Body of pancreas (tissue), 4 donors: ENCODE measurements at regions not wholly inside any gene's neighbourhood (a gene's known extent, or its start where the extent isn't known, plus 50 kb on each side); places are given as distances from the start of the nearest gene placed in this dataset.

Experiments
- ATAC-seq: fragments of 150-250 bp; one replicate; pipeline ENCODE4 v1.9.1; 2016
- DNase-seq, 4 donors: peaks; one replicate each; pipeline ENCODE4 v3.0.0-alpha.2; 2019
- H3K27ac ChIP-seq, 4 donors: fragments of 200-600 bp; sonication (generic); 1 replicate in 3 of 4; 2 replicates in 1 of 4; pipeline versions ENCODE4 v1.5.1 to v1.6.1; 2016 to 2019; ENCODE audit warnings: mild to moderate bottlenecking in 1 of 4, mixed read lengths in 1 of 4, moderate library complexity in 1 of 4
- H3K27me3 ChIP-seq, 2 donors: fragments of 200-600 bp; sonication (generic); one replicate each; pipeline ENCODE4 v1.6.0; 2016; ENCODE audit warnings: mild to moderate bottlenecking in 1 of 2
- H3K36me3 ChIP-seq, 2 donors: fragments of 200-600 bp; sonication (generic); replicated peaks in 1 of 2; 2 replicates each; pipeline ENCODE4 v1.5.1; 2016; ENCODE audit warnings: low read depth in 2 of 2; ENCODE audit not compliant: insufficient read depth in 1 of 2
- H3K4me1 ChIP-seq: fragments of 200-600 bp; sonication (generic); one replicate; pipeline ENCODE4 v1.6.0; 2016
- H3K4me3 ChIP-seq, 2 donors: fragments of 200-600 bp; sonication (generic); 1 replicate in 1 of 2; 2 replicates in 1 of 2; pipeline ENCODE4 v1.5.1; 2016 to 2019
- H3K9me3 ChIP-seq, 3 donors: fragments of 200-600 bp; sonication (generic); 1 replicate in 2 of 3; 2 replicates in 1 of 3; pipeline ENCODE4 v1.5.1; 2016
- CTCF ChIP-seq, 7 experiments: fragments of 450-650 bp in 4 of 7; fragments of 200-600 bp in 3 of 7; sonication (generic) in 3 of 7; IDR thresholded peaks; one replicate each; pipeline ENCODE4 v1.5.1; 2016 to 2019; ENCODE audit warnings: antibody characterized with exemption in 7 of 7
- POLR2A ChIP-seq, 3 donors: fragments of 450-650 bp; IDR thresholded peaks; one replicate each; pipeline ENCODE4 v1.6.1; 2016; ENCODE audit warnings: antibody characterized with exemption in 3 of 3, mild to moderate bottlenecking in 2 of 3
- WGBS, 2 donors: methylation state at CpG; one replicate each; pipeline ENCODE4 v1.1.5; 2017; 5-methylcytosine and 5-hydroxymethylcytosine counted together
- intact Hi-C: fragments of 100-400 bp; cut with DNase I; formaldehyde crosslinking; loops from one replicate; pipeline ENCODE4 v1.15.1; 2023

GRCh38 chr4:128410037-128410436, 122.4 kb upstream of the PGRMC2 start:
- no peak for TF ChIP-seq CTCF (IDR thresholded peaks at IDR 0.05)
- no peak for TF ChIP-seq POLR2A (IDR thresholded peaks at IDR 0.05)
- H3K4me3 ChIP-seq: no peak overlapping the region
- 73 to 83% methylated on average over 5 of the region's 5 CpGs for WGBS, 2 donors
- no peak for DNase-seq
- no peaks in the 10 kb centered on the region for H3K36me3 ChIP-seq
- ATAC-seq: no peak
- no peak overlapping the region for H3K27ac ChIP-seq
- intact Hi-C loops: no loop called here
- no peaks in the 10 kb centered on the region for H3K4me1 ChIP-seq
- H3K27me3 ChIP-seq: no peaks in the 10 kb centered on the region
- no peaks in the 10 kb centered on the region for H3K9me3 ChIP-seq

- Histone ChIP-seq H3K4me3 (no peak overlapping the region), H3K36me3 (no peaks in the 10 kb centered on the region), H3K9me3 (no peaks in the 10 kb centered on the region), H3K27ac (no peak overlapping the region), H3K4me1 (no peaks in the 10 kb centered on the region), H3K27me3 (no peaks in the 10 kb centered on the region)
- ATAC-seq: no peak
- TF ChIP-seq CTCF (IDR thresholded peaks at IDR 0.05) (no peak), POLR2A (IDR thresholded peaks at IDR 0.05) (no peak)
- intact Hi-C loops: no loop called here
- 46 to 70% methylated on average over 2 of the region's 2 CpGs for WGBS, 2 donors
- no peak for DNase-seq
Observed at GRCh38 chr4:128403586-128403985, 116.0 kb upstream of the PGRMC2 start.

- intact Hi-C loops: no loop called here
- no peak for ATAC-seq
- Histone ChIP-seq H3K9me3 (no peaks in the 10 kb centered on the region), H3K36me3 (no peaks in the 10 kb centered on the region), H3K27ac (no peak overlapping the region), H3K27me3 (no peaks in the 10 kb centered on the region), H3K4me3 (no peak overlapping the region), H3K4me1 (peaks cover 11% of the 10 kb centered on the region)
- 81 to 92% methylated on average over 4 of the region's 4 CpGs for WGBS, 2 donors
- DNase-seq: no peak
- TF ChIP-seq CTCF (IDR thresholded peaks at IDR 0.05): no peak
- TF ChIP-seq POLR2A (IDR thresholded peaks at IDR 0.05): no peak
Observed at GRCh38 chr4:128394778-128395177, 107.2 kb upstream of the PGRMC2 start.

- H3K4me3 ChIP-seq: no peak overlapping the region
- ATAC-seq (peak; percentile 92), DNase-seq (no peak)
- no peaks in the 10 kb centered on the region for H3K36me3 ChIP-seq
- no peaks in the 10 kb centered on the region for H3K9me3 ChIP-seq
- intact Hi-C loops: no loop called here
- peaks cover 12% of the 10 kb centered on the region for H3K4me1 ChIP-seq
- H3K27ac ChIP-seq: peak overlapping the region; percentile 47 to 73 (median 55)
- 35 to 38% methylated on average over 6 of the region's 6 CpGs for WGBS, 2 donors
- TF ChIP-seq CTCF (IDR thresholded peaks at IDR 0.05) (no peak), POLR2A (IDR thresholded peaks at IDR 0.05) (no peak)
- no peaks in the 10 kb centered on the region for H3K27me3 ChIP-seq
Observed at GRCh38 chr4:128393101-128393704, 105.6 kb upstream of the PGRMC2 start.

- H3K4me3 ChIP-seq: no peak overlapping the region
- H3K27ac ChIP-seq: no peak overlapping the region
- no peaks in the 10 kb centered on the region for H3K36me3 ChIP-seq
- H3K9me3 ChIP-seq: no peaks in the 10 kb centered on the region
- H3K27me3 ChIP-seq: no peaks in the 10 kb centered on the region
- peaks cover 39% of the 10 kb centered on the region for H3K4me1 ChIP-seq
- peak in 1 of 4 donors; percentile 37 for DNase-seq
- TF ChIP-seq CTCF (IDR thresholded peaks at IDR 0.05): no peak
- TF ChIP-seq POLR2A (IDR thresholded peaks at IDR 0.05): no peak
- no peak for ATAC-seq
- intact Hi-C loops: no loop called here
- 51 to 56% methylated on average over 5 of the region's 5 CpGs for WGBS, 2 donors
Observed at GRCh38 chr4:128390475-128390996, 102.9 kb upstream of the PGRMC2 start.
